ENCODE measurements at regions not wholly inside any gene's neighbourhood (a gene's known extent, or its start where the extent isn't known, plus 50 kb on each side); places are given as distances from the start of the nearest gene placed in this dataset.
"Not testable (repeated sequence)": the region's sequence is repeated elsewhere in the genome, so short reads cannot be mapped to it uniquely, and the experiment has no call there.

DNA sequence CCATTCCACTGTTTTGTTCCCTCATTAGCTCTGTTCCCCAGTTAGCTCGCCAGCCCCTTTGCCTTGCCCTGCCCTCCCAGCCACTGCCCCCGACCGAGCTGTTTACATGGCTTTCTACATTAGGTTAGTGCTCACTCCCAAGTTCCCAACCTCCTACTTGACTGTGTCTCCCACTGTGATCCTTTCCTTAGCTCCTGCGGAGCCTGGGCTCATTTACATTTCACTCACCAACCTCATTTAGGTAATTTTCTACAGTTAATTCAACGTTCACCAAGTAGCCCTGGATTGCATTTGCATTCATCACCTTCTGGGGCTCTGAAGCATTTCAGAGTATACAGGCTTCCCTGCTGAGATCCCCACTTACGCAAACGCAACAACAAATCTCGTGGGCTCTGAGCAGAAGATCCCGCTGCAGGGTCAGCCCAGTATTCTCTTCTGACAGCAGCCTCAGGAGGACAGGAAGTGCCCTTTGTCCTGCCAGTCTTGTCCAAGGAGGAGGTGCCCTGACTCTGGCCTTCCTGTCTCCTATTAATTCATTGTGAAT lies 325.8 kb upstream of the CCL2 start:
- WGBS (ENCODE audit: insufficient coverage, insufficient replicate concordance, low lambda C conversion rate, missing lambda C conversion rate), result 54% methylated on average over 9 of the region's 9 CpGs
- no peak for FAIRE-seq
- in situ Hi-C loops (cut with MboI) (loop anchor here (5.0 kb wide), 1 partner anchor 218 kb away; no protein-coding TSS in a partner anchor), intact Hi-C loops (cut with micrococcal nuclease; ENCODE audit: unreplicated experiment) (no loop called here)
- Histone ChIP-seq H3K9ac (ENCODE audit: control insufficient read depth, insufficient read depth, low read length) (no peak overlapping the region), H4K20me1 (ENCODE audit: control insufficient read depth, insufficient read depth) (no peaks in the 10 kb centered on the region; the same call in 1 of the 2 replicates), H3K27me3 (replicated peaks in 1 of 2; ENCODE audit: control insufficient read depth in 2 of 2, insufficient read depth in 2 of 2, low read length in 1 of 2) (peaks cover 0 to 2% of the 10 kb centered on the region in 2 experiments; a peak in 1 of 4 replicates), H3K4me2 (ENCODE audit: control insufficient read depth, insufficient read depth) (no peak overlapping the region), H3K9me3 (replicated peaks; ENCODE audit: control insufficient read depth, insufficient read depth, low read length) (no peaks in the 10 kb centered on the region), H3K4me3 (no peak overlapping the region), H3K79me2 (ENCODE audit: control insufficient read depth, insufficient read depth, low read length) (no peaks in the 10 kb centered on the region), H3K36me3 (ENCODE audit: control insufficient read depth in 2 of 2, insufficient read depth in 2 of 2, low read length in 1 of 2) (no peaks in the 10 kb centered on the region), H2AFZ (ENCODE audit: control insufficient read depth, low read depth, low read length) (no peak overlapping the region), H3K4me1 (ENCODE audit: control insufficient read depth, insufficient read depth, low read length) (no peaks in the 10 kb centered on the region), H3K27ac (ENCODE audit: control insufficient read depth, insufficient read depth) (no peak overlapping the region)
- TF ChIP-seq ZZZ3 (IDR thresholded peaks at IDR 0.05; ENCODE audit: control insufficient read depth, insufficient read length, low read depth) (no peak), WRNIP1 (IDR thresholded peaks at IDR 0.05; ENCODE audit: borderline replicate concordance, low read depth, low read length) (no peak), DPF2 (IDR thresholded peaks at IDR 0.05) (no peak), PML (IDR thresholded peaks at IDR 0.05; ENCODE audit: low read length) (no peak), CREB1 (IDR thresholded peaks at IDR 0.05; ENCODE audit: low read depth) (no peak), MTA3 (IDR thresholded peaks at IDR 0.05; ENCODE audit: borderline replicate concordance, low read length) (no peak), TCF3 (IDR thresholded peaks at IDR 0.05; ENCODE audit: borderline replicate concordance, insufficient read depth, low read depth, low read length) (no peak)
- TF ChIP-seq, protein P1, sequence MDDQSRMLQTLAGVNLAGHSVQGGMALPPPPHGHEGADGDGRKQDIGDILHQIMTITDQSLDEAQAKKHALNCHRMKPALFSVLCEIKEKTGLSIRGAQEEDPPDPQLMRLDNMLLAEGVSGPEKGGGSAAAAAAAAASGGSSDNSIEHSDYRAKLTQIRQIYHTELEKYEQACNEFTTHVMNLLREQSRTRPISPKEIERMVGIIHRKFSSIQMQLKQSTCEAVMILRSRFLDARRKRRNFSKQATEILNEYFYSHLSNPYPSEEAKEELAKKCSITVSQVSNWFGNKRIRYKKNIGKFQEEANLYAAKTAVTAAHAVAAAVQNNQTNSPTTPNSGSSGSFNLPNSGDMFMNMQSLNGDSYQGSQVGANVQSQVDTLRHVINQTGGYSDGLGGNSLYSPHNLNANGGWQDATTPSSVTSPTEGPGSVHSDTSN (IDR thresholded peaks at IDR 0.05; ENCODE audit: insufficient replicate concordance, low read depth, low read length), result no peak
- ChIA-PET SMC1A (ENCODE audit: uncharacterized antibody, unreplicated experiment) (no interaction called here), CTCF (interaction anchor here (0.7 to 1.8 kb wide), 2 partner anchors 10 to 217 kb away, joined by 3 read pairs; no protein-coding TSS in a partner anchor), RAD21 (ENCODE audit: unreplicated experiment) (no interaction called here), POLR2A (no interaction called here)
- no TSS peak for BruUV-seq (replicated peaks)
- DNase-seq (ENCODE audit: low read depth, low spot score), result no peak
- ATAC-seq, result no peak

DNA sequence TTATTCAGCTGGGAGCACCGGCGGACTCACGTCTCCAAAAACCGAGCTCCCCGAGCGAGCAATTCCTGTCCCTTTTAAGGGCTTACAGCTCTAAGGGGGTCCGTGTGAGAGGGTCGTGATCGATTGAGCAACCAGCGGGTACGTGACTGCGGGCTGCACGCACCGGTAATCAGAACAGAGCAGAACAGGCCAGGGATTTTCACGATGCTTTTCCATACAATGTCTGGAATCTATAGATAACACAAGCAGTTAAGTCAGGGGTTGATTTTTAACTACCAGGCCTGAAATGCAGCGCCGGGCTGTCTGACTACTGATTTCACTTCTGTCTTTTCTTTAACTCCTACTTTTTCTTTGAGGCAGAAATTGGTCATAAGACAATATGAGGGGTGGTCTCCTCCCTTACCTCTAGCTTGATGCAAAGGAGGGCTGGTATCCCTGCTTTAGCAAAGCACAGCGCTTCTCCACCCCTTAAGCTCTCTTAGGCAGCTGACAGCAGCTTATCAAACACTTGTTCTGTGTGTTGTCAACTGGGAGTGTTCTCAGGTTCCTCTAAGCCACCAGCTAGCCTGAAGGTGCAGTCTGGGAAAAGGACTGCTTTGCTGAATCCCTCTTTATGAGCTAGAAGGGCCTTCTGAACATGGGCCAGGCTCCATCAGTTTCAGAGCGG lies 323.8 kb upstream of the CCL2 start:
- ChIA-PET CTCF (interaction anchor here (0.7 to 0.8 kb wide), 2 partner anchors 215 to 430 kb away, joined by 3 to 4 read pairs; no protein-coding TSS in a partner anchor), SMC1A (ENCODE audit: uncharacterized antibody, unreplicated experiment) (interaction anchor here (0.7 kb wide), 1 partner anchor 479 kb away, joined by 3 read pairs; no protein-coding TSS in a partner anchor)
- in situ Hi-C loops (cut with MboI); FAIRE-seq; H3K4me3 ChIP-seq; H3K9ac ChIP-seq (ENCODE audit: control insufficient read depth, insufficient read depth, low read length); DNase-seq (ENCODE audit: low read depth, low spot score); RAD21 ChIA-PET (ENCODE audit: unreplicated experiment); ATAC-seq; H2AFZ ChIP-seq (ENCODE audit: control insufficient read depth, low read depth, low read length); H3K79me2 ChIP-seq (ENCODE audit: control insufficient read depth, insufficient read depth, low read length); POLR2A ChIA-PET; H3K4me2 ChIP-seq (ENCODE audit: control insufficient read depth, insufficient read depth); BruUV-seq (replicated peaks); H3K27me3 ChIP-seq (replicated peaks in 1 of 2; ENCODE audit: control insufficient read depth in 2 of 2, insufficient read depth in 2 of 2, low read length in 1 of 2); intact Hi-C loops (cut with micrococcal nuclease; ENCODE audit: unreplicated experiment); H3K36me3 ChIP-seq (ENCODE audit: control insufficient read depth in 2 of 2, insufficient read depth in 2 of 2, low read length in 1 of 2); H3K4me1 ChIP-seq (ENCODE audit: control insufficient read depth, insufficient read depth, low read length); H4K20me1 ChIP-seq (ENCODE audit: control insufficient read depth, insufficient read depth); H3K9me3 ChIP-seq (replicated peaks; ENCODE audit: control insufficient read depth, insufficient read depth, low read length); H3K27ac ChIP-seq (ENCODE audit: control insufficient read depth, insufficient read depth): not testable (repeated sequence)
- 50% methylated on average over 19 of the region's 19 CpGs for WGBS (ENCODE audit: insufficient coverage, insufficient replicate concordance, low lambda C conversion rate, missing lambda C conversion rate)

Measured in GM12878 (cell line).